ENCODE measurements at regions not wholly inside any gene's neighbourhood (a gene's known extent, or its start where the extent isn't known, plus 50 kb on each side); places are given as distances from the start of the nearest gene placed in this dataset.

- Mint-ChIP-seq H3K4me3 (ENCODE audit: unreplicated experiment) (no peak overlapping the region), H3K36me3 (ENCODE audit: low read depth) (no peaks in the 10 kb centered on the region), H3K27me3 (ENCODE audit: low read depth) (no peaks in the 10 kb centered on the region), H3K9me3 (ENCODE audit: low read depth) (peaks cover 5% of the 10 kb centered on the region), H3K27ac (ENCODE audit: unreplicated experiment) (no peak overlapping the region), H3K4me1 (ENCODE audit: low read depth) (no peaks in the 10 kb centered on the region)
- TF ChIP-seq, protein P1, sequence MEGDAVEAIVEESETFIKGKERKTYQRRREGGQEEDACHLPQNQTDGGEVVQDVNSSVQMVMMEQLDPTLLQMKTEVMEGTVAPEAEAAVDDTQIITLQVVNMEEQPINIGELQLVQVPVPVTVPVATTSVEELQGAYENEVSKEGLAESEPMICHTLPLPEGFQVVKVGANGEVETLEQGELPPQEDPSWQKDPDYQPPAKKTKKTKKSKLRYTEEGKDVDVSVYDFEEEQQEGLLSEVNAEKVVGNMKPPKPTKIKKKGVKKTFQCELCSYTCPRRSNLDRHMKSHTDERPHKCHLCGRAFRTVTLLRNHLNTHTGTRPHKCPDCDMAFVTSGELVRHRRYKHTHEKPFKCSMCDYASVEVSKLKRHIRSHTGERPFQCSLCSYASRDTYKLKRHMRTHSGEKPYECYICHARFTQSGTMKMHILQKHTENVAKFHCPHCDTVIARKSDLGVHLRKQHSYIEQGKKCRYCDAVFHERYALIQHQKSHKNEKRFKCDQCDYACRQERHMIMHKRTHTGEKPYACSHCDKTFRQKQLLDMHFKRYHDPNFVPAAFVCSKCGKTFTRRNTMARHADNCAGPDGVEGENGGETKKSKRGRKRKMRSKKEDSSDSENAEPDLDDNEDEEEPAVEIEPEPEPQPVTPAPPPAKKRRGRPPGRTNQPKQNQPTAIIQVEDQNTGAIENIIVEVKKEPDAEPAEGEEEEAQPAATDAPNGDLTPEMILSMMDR (IDR thresholded peaks at IDR 0.05): no peak
- DNase-seq (ENCODE audit: low spot score): no peak
These were observed 50.9 kb upstream of the RPS6KA2 start for GRCh38 chr6:166677941-166678340.
